ENCODE measurements at regions not wholly inside any gene's neighbourhood (a gene's known extent, or its start where the extent isn't known, plus 50 kb on each side); places are given as distances from the start of the nearest gene placed in this dataset.

DNA sequence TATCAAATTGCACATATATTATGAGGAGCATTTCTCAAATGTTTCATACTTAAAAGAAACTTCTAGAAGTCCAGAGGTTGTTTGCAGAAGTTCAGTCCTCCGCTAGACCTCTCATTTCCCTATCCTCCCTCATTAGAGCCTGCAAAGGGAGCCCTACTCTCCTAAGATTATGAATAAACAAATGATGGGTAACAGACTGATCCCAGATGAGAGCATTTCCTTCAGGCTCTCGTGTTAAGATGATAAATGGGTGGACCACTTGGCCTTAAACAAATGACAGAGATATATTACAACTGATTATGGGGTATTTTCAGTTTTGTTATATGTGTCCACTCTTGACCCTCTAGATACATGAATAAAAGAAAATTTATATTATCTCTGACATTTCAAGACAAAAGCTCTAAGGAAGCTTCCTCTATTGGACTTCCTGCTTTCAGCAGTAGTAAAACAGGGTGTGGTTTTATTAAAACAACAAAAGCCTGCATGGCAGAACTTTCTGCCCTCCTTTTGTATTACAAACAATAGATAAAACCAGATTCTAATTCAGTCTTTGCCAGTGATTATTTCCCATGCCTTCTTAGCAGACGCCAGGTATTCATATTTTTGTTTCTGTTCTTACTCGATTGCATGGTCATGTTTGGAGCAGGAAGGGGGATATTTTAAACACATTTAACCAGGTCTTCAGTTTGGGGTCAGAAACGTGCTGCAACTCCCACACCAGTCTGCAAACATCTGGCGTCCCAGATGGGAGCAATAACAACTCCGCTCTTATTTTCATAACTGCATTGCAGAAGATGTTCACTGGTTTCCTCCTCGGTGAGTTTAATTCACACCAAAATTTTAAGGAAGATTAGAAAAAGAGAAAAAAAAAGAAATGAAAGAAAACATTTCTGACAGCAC, 52.4 kb upstream of the FAM204A start:
- TF ChIP-seq EP300 (IDR thresholded peaks at IDR 0.05; ENCODE audit: borderline replicate concordance) (no peak), YY1 (IDR thresholded peaks at IDR 0.05; ENCODE audit: low read depth) (no peak), EGR1 (IDR thresholded peaks at IDR 0.05) (no peak), CEBPB (IDR thresholded peaks at IDR 0.05) (no peak), RAD21 (IDR thresholded peaks at IDR 0.05; ENCODE audit: low read depth) (no peak), NFIC (IDR thresholded peaks at IDR 0.05) (no peak), TCF12 (IDR thresholded peaks at IDR 0.05; ENCODE audit: low read depth) (no peak), TEAD4 (IDR thresholded peaks at IDR 0.05) (no peak), FOXM1 (IDR thresholded peaks at IDR 0.05; ENCODE audit: borderline replicate concordance, low read depth) (no peak), CREB1 (IDR thresholded peaks at IDR 0.05; ENCODE audit: low read depth) (no peak), TAF1 (IDR thresholded peaks at IDR 0.05; ENCODE audit: low read depth) (no peak), ZBTB7A (IDR thresholded peaks at IDR 0.05; ENCODE audit: low read depth) (no peak)
- TF ChIP-seq, protein P1, sequence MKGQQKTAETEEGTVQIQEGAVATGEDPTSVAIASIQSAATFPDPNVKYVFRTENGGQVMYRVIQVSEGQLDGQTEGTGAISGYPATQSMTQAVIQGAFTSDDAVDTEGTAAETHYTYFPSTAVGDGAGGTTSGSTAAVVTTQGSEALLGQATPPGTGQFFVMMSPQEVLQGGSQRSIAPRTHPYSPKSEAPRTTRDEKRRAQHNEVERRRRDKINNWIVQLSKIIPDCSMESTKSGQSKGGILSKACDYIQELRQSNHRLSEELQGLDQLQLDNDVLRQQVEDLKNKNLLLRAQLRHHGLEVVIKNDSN (IDR thresholded peaks at IDR 0.05) = no peak
- TF ChIP-seq, protein P2, sequence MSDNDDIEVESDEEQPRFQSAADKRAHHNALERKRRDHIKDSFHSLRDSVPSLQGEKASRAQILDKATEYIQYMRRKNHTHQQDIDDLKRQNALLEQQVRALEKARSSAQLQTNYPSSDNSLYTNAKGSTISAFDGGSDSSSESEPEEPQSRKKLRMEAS (IDR thresholded peaks at IDR 0.05) = no peak
- TF ChIP-seq, protein P3, sequence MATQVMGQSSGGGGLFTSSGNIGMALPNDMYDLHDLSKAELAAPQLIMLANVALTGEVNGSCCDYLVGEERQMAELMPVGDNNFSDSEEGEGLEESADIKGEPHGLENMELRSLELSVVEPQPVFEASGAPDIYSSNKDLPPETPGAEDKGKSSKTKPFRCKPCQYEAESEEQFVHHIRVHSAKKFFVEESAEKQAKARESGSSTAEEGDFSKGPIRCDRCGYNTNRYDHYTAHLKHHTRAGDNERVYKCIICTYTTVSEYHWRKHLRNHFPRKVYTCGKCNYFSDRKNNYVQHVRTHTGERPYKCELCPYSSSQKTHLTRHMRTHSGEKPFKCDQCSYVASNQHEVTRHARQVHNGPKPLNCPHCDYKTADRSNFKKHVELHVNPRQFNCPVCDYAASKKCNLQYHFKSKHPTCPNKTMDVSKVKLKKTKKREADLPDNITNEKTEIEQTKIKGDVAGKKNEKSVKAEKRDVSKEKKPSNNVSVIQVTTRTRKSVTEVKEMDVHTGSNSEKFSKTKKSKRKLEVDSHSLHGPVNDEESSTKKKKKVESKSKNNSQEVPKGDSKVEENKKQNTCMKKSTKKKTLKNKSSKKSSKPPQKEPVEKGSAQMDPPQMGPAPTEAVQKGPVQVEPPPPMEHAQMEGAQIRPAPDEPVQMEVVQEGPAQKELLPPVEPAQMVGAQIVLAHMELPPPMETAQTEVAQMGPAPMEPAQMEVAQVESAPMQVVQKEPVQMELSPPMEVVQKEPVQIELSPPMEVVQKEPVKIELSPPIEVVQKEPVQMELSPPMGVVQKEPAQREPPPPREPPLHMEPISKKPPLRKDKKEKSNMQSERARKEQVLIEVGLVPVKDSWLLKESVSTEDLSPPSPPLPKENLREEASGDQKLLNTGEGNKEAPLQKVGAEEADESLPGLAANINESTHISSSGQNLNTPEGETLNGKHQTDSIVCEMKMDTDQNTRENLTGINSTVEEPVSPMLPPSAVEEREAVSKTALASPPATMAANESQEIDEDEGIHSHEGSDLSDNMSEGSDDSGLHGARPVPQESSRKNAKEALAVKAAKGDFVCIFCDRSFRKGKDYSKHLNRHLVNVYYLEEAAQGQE (IDR thresholded peaks at IDR 0.05; ENCODE audit: low read depth) = no peak

- TF ChIP-seq RAD21 (IDR thresholded peaks at IDR 0.05; ENCODE audit: low read depth) = no peak
- no peak for TF ChIP-seq EGR1 (IDR thresholded peaks at IDR 0.05)
- no peak for TF ChIP-seq YY1 (IDR thresholded peaks at IDR 0.05; ENCODE audit: low read depth)
- TF ChIP-seq, protein P1 (IDR thresholded peaks at IDR 0.05) = no peak
- no peak for TF ChIP-seq TCF12 (IDR thresholded peaks at IDR 0.05; ENCODE audit: low read depth)
- TF ChIP-seq, protein P2 (IDR thresholded peaks at IDR 0.05) = no peak
- no peak for TF ChIP-seq CEBPB (IDR thresholded peaks at IDR 0.05)
- TF ChIP-seq TAF1 (IDR thresholded peaks at IDR 0.05; ENCODE audit: low read depth) = no peak
- TF ChIP-seq FOXM1 (IDR thresholded peaks at IDR 0.05; ENCODE audit: borderline replicate concordance, low read depth) = no peak
- TF ChIP-seq NFIC (IDR thresholded peaks at IDR 0.05) = no peak
- TF ChIP-seq CREB1 (IDR thresholded peaks at IDR 0.05; ENCODE audit: low read depth) = no peak
- TF ChIP-seq, protein P3 (IDR thresholded peaks at IDR 0.05; ENCODE audit: low read depth) = no peak
These were observed 50.6 kb upstream of the FAM204A start for GRCh38 chr10:118392761-118393160.
